HL-60/S4 treated with phorbol 12-myristate 13-acetate at 8.2 ng/mL for 4 days and 3 days (cell line): ENCODE measurements at regions not wholly inside any gene's neighbourhood (a gene's known extent, or its start where the extent isn't known, plus 50 kb on each side); places are given as distances from the start of the nearest gene placed in this dataset.
"Not testable (repeated sequence)": the region's sequence is repeated elsewhere in the genome, so short reads cannot be mapped to it uniquely, and the experiment has no call there.

Experiments
- in situ Hi-C: fragments of 300-500 bp; cut with MboI; formaldehyde crosslinking; loops from 2 replicates; pipeline ENCODE4 v1.15.0; 2022; ENCODE audit warnings: low sequenced_read_pairs

- in situ Hi-C loops = not testable (repeated sequence)
Measured at GRCh38 chr5:145395151-145395550, 440.0 kb downstream of the PRELID2 start.

DNA sequence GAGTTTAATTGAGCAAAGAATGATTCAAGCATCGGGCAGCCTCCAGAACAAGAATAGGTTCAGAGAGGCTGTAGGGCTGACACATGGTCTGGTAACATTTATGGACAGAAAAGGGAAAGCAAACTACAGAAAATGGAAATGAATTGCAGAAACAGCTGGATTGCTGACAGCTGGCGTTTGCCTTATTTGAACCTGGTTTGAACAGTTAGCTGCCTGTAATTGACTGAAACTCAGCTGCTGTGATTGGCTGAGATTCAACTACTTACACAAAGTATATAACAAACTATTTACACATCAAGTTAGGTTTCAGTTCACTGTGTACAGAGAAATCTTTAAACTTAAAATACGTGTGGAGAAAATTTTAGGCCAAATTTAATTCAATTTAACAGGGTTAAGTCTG is 441.7 kb downstream of the PRELID2 start:
- in situ Hi-C loops = no loop called here

DNA sequence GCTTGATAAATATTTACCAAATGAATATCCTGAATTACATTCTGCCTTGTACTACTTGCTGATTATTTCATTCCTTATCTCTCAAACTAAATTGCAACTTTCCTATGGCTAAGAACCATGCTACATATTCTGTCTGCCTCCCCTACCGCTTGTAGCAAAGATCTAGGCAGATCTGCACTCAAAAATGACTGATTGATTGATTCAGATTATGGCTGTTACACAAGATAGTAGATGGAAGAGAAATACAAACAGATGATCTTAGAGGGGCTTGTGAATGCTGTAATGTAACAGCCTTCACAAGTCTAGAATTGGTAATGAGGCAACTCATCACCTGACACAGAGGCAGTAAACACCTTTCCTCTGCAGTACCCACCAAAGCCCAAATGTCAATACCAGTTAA is 446.1 kb downstream of the PRELID2 start:
- in situ Hi-C loops = no loop called here

- in situ Hi-C loops = no loop called here
Measured at GRCh38 chr5:145385276-145385675, 449.9 kb downstream of the PRELID2 start.

DNA sequence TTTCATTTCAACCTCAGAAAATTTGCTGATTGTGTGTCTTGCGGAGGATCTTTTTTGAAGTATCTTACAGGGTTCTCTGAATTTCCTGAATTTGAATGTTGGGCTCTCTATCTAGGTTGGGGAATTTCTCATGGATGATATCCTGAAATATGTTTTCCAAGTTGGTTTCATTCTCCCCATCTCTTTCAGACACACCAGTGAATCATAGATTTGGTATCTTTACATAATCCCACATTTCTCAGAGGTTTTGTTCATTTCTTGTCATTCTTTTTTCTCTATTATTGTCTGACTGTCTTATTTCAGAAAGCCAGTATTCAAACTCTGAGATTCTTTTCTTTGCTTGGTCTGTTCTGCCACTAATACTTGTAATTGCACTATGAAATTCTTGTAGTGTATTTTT is 456.9 kb downstream of the PRELID2 start:
- in situ Hi-C loops = no loop called here

- in situ Hi-C loops = no loop called here
Measured at GRCh38 chr5:145375521-145375920, 459.6 kb downstream of the PRELID2 start.

GRCh38 chr5:145365464-145365863 is 469.7 kb downstream of the PRELID2 start:
- in situ Hi-C loops = no loop called here

DNA sequence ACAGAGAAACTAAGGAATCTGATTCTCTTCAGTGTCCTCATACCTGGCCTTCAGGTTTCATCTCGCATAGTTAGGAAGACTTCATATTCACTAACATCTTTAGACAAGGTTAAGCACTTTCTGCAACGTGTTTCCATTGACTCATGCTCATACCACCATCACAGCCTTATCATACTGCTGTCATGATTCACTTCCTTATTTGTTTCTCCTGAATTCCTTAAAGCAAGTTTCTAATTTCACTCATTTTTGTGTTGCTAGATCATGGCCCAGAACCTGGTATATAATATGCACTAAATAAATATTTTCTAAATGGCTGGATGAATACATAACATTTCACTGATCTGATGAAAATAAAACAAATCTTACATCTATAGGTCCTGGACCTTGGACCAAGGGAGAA is 472.9 kb downstream of the PRELID2 start:
- in situ Hi-C loops = no loop called here

DNA sequence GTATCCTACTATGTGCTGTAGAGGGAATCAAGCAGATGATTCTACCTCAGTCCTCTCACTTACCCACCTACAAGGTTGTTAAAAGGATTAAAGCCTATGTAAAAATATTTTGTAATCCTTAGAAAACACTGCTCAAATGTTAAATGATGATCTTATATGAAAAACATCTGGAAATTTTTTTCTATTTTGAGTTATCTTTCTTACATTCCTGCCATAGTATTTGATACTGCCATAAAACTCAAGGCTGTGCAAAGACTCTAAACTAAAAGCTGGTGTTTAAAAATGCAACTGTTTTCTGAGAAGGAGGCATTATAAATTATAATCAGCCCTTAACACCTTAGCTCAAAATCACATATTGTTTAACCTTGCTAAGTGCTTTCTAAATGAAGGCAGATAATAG is 474.2 kb downstream of the PRELID2 start:
- in situ Hi-C loops = no loop called here

DNA sequence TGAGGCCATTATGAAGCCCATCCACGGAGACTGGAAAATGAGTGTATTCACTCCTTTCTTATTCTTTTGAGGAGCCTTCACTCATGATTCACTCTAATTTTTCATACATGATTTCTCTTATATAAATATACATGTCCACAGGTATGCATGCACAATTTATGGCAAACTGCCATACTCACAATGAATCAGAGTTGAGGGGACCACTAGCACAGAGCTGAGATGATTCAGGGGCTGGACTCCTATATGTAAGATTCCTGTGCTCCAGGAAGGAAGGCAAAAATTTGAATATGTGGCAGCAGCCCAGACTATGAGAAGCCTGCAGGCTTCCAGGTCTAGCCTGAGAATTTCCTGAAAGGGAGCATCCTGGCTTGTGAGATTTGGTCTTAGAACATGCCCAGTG is 484.6 kb downstream of the PRELID2 start:
- in situ Hi-C loops = no loop called here

DNA sequence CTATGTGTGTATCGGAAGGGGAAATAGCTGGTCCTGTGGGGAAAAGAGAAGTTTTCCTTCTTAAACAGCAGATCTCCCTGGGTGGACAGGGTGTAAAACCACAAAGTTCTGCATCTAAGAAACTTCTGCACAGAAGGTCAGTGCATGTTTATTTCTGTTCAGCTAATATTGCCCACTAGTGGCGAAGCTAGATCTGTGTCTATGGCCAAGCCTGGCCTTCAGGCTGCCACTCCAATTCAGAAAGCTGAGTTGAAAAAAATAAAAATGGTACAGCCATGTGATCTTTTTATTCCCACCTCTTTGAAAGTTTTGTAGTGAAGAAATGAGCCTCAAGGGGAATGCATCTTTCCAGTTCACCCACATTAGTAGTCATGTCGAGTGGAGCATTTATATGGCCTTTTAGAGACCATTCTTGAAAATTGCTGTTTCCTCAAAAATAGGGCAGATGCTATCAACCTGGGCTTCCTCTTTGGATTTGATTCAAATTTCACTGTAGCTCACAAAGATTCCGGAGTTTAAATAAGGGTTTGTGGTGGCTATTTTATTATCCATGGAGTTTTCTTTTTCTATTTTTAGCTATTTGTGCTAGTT is 488.0 kb downstream of the PRELID2 start:
- in situ Hi-C loops = no loop called here

GRCh38 chr5:145345511-145346287 is 489.4 kb downstream of the PRELID2 start:
- in situ Hi-C loops = no loop called here

DNA sequence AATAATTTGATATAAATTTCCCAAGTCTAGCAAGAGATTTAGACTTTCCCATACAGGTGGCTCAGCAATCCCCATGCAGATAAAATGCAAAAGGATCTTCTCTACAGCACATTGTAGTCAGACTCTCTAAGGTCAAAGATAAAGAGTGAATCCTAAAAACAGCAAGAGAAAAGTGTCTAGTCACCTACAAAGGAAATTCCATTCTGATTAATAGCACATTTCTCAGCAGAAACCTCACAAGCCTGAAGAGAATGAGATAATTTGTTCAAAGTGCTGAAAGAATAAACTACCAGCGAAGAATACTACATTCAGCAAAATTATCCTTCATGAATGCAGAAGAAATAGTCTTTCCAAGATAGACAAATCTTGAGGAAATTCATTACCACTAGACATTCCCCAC is 493.3 kb downstream of the PRELID2 start:
- in situ Hi-C loops = no loop called here

- in situ Hi-C loops = no loop called here
Measured at GRCh38 chr5:145340099-145340498, 495.0 kb downstream of the PRELID2 start.

DNA sequence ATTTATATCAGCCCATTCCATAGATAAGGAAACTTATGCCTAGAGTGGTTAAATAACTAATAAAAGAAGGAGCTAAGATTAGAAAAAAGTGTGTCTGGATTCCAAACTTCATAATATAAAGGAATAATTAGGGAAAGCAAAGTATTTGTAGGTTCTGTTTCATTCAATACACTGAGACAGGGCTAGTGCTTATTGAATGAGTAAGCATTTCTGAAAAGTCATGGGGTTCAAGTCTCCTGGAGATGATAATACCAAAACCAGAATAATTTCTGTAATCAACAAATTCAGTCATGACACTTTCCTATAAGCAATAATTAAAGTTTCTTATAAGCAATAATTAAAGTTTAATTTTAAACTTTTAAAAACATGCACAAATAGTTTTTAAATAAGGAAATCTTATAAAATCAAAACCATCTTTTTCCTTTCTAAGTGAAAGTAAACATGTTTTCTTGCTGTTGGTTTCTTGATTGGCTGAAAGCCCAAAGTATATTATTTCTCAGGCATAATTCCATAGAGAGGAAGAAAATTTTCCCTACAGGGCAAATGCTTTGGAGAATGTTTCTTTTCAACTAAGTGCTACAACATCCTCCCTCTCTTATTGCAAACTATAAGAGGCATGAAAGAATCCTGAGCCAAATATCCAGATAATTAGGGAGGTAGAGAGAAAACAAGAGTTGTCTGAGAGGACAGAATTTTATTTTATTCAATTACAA is 510.2 kb downstream of the PRELID2 start:
- in situ Hi-C loops = no loop called here

DNA sequence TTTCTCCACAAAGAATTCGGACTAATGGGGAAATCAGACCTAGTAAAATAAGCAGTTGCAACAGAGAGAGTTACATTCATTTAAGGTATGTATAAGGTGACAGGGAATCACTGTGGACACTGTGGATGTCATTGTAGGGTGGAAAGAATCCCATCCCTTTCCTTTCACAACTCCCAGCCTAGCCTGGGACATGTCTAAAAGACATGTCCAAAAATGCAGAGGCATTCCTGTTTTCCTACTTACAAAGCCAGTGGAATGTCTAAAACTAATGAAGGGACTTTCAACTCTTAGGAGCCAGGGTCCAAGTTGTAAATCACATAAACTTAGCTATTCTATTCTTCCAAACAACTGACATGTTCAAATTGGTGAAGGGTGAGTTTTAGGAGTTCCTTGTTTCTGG is 511.0 kb downstream of the PRELID2 start:
- in situ Hi-C loops = no loop called here

GRCh38 chr5:145316282-145316681 is 518.9 kb downstream of the PRELID2 start:
- in situ Hi-C loops = no loop called here

- in situ Hi-C loops = no loop called here
Measured at GRCh38 chr5:145307866-145308382, 527.2 kb downstream of the PRELID2 start.

DNA sequence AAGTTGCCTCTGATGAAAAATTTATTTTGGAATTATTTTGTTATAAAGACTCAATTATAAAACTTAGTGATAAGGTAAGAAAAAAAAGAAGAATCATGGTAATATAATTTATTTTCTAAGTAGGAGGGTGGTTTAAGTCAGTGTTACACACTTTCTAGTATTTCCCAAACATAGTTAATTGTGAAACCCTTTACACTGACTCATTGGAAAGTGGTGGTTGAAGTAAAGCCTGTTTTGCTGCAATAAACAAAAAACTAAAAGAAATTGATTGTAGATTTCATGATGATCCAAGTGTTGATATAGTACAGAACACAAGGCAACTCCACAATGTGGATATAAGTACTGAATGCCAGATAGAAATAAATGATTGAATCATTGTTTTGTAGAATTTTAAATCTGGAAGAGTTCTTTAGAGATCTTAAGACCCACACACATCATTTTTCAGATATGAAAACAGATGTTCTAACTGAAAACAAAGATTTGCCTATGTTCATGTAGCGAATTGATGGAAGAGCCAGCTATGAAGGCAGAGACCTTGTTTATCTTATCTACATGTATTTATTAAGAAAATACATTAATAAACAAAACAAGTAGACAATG is 539.8 kb downstream of the PRELID2 start:
- in situ Hi-C loops = no loop called here

GRCh38 chr5:145294331-145294730 is 540.8 kb downstream of the PRELID2 start:
- in situ Hi-C loops = no loop called here

- in situ Hi-C loops = no loop called here
Measured at GRCh38 chr5:145293716-145294115, 541.4 kb downstream of the PRELID2 start.
